Endothelial cell of umbilical vein (primary cell): ENCODE measurements at regions not wholly inside any gene's neighbourhood (a gene's known extent, or its start where the extent isn't known, plus 50 kb on each side); places are given as distances from the start of the nearest gene placed in this dataset.

ENCODE experiments used
- BruUV-seq: library from RNA; stranded (reverse); fragments of 400-500 nt; replicated peaks from 2 replicates; lab custom pipeline; 2021; lab: Mats Ljungman, UMichigan
- CTCF ChIA-PET: fragments of 300-600, 350-600 bp; sonication (Branson Sonifier 250); formaldehyde crosslinking; loops from one replicate; lab custom pipeline; 2021; ENCODE audit warnings: antibody characterized with exemption, inconsistent platforms; lab: Charles Lee
- POLR2A ChIA-PET: fragments of 300-600, 350-600 bp; sonication (Branson Sonifier 250); formaldehyde crosslinking; loops from one replicate; lab custom pipeline; 2021; ENCODE audit warnings: antibody characterized with exemption, inconsistent platforms; lab: Charles Lee
- DNase-seq: peaks from one replicate; pipeline ENCODE4 v3.0.0-alpha.2; 2011; ENCODE audit warnings: low read depth, low spot score
- FAIRE-seq: peaks from 2 replicates; lab custom pipeline; 2011; peaks lifted over from hg19 to GRCh38; lab: Jason Lieb, UNC
- H2AFZ ChIP-seq: 2 replicates; pipeline ENCODE4 v1.6.0; 2012; ENCODE audit warnings: low read depth, low read length, control low read depth, inconsistent platforms
- H3K27ac ChIP-seq: 2 replicates; pipeline ENCODE4 v1.5.1; 2011; ENCODE audit warnings: low read depth, mild to moderate bottlenecking, control low read depth, low read length, moderate library complexity; ENCODE audit not compliant: insufficient read depth
- H3K27me3 ChIP-seq, 2 experiments: 2 replicates each; pipeline versions ENCODE4 v1.6.0 to v1.6.1; 2011; ENCODE audit warnings: low read length in 2 of 2, mixed read lengths in 1 of 2; ENCODE audit not compliant: control insufficient read depth in 2 of 2, insufficient read depth in 2 of 2
- H3K36me3 ChIP-seq, 2 experiments: 2 replicates in 1 of 2; 3 replicates in 1 of 2; pipeline ENCODE4 v1.5.1; 2011; ENCODE audit warnings: low read length in 2 of 2, mild to moderate bottlenecking in 1 of 2, moderate library complexity in 1 of 2; ENCODE audit not compliant: control insufficient read depth in 2 of 2, insufficient read depth in 2 of 2; ENCODE audit errors: extremely low read depth in 1 of 2
- H3K4me1 ChIP-seq: 3 replicates; pipeline ENCODE4 v1.5.1; 2011; ENCODE audit warnings: mild to moderate bottlenecking, low read length; ENCODE audit not compliant: control insufficient read depth, insufficient read depth; ENCODE audit errors: extremely low read depth
- H3K4me2 ChIP-seq: 2 replicates; pipeline ENCODE4 v1.6.1; 2011; ENCODE audit warnings: low read length, control low read depth, mixed read lengths; ENCODE audit not compliant: insufficient read depth
- H3K4me3 ChIP-seq, 3 experiments: fragments of 200-600 bp in 1 of 3; sonication (generic), shearing (Covaris generic) in 1 of 3; replicated peaks in 1 of 3; 2 replicates each; pipeline ENCODE4 v1.5.1; 2011 to 2016; ENCODE audit warnings: control low read depth in 3 of 3, low read length in 3 of 3, mild to moderate bottlenecking in 2 of 3, inconsistent platforms in 1 of 3, low read depth in 1 of 3, moderate library complexity in 1 of 3; ENCODE audit not compliant: insufficient read depth in 1 of 3
- H3K79me2 ChIP-seq: 2 replicates; pipeline ENCODE4 v1.6.0; 2012; ENCODE audit warnings: low read length, inconsistent platforms; ENCODE audit not compliant: control insufficient read depth, insufficient read depth
- H3K9ac ChIP-seq: replicated peaks from 2 replicates; pipeline ENCODE3; 2011; ENCODE audit warnings: low read length, control low read depth; ENCODE audit not compliant: insufficient read depth; ENCODE audit errors: extremely low read depth
- H3K9me1 ChIP-seq: replicated peaks from 3 replicates; pipeline ENCODE4 v1.6.0; 2011; ENCODE audit warnings: mild to moderate bottlenecking, low read length; ENCODE audit not compliant: control insufficient read depth, insufficient read depth; ENCODE audit errors: extremely low read depth
- H3K9me3 ChIP-seq: replicated peaks from 2 replicates; pipeline ENCODE4 v1.5.1; 2012; ENCODE audit warnings: low read length, inconsistent platforms; ENCODE audit not compliant: control insufficient read depth, insufficient read depth
- H4K20me1 ChIP-seq: replicated peaks from 2 replicates; pipeline ENCODE3; 2011; ENCODE audit warnings: mild to moderate bottlenecking, low read length; ENCODE audit not compliant: control insufficient read depth, insufficient read depth; ENCODE audit errors: extremely low read depth
- CTCF ChIP-seq, 2 donors: IDR thresholded peaks; 1 replicate in 1 of 2; 2 replicates in 1 of 2; pipeline ENCODE4 v1.5.1; 2011; ENCODE audit warnings: low read length in 2 of 2, mild to moderate bottlenecking in 2 of 2, moderate library complexity in 2 of 2, control low read depth in 1 of 2, inconsistent platforms in 1 of 2, low read depth in 1 of 2; ENCODE audit not compliant: insufficient read depth in 1 of 2; ENCODE audit errors: extremely low read depth in 1 of 2
- EZH2 ChIP-seq: IDR thresholded peaks from 2 replicates; pipeline ENCODE4 v1.6.1; 2012; ENCODE audit warnings: borderline replicate concordance, low read depth, mild to moderate bottlenecking, moderate library complexity, low read length, inconsistent platforms; ENCODE audit not compliant: severe bottlenecking
- FOS ChIP-seq: IDR thresholded peaks from 2 replicates; pipeline ENCODE4 v1.6.1; 2011; ENCODE audit warnings: mild to moderate bottlenecking, low read length, moderate library complexity, borderline replicate concordance; ENCODE audit not compliant: insufficient read depth
- GATA2 ChIP-seq: IDR thresholded peaks from 2 replicates; pipeline ENCODE4 v1.7.0; 2011; ENCODE audit warnings: low read depth, mild to moderate bottlenecking, moderate library complexity, mixed read lengths, low read length; ENCODE audit not compliant: insufficient read length, insufficient read depth
- JUN ChIP-seq: IDR thresholded peaks from 2 replicates; pipeline ENCODE4 v1.6.1; 2011; ENCODE audit warnings: borderline replicate concordance, low read depth; ENCODE audit not compliant: insufficient read length, insufficient read depth
- POLR2A ChIP-seq: IDR thresholded peaks from 2 replicates; pipeline ENCODE4 v1.6.1; 2012; ENCODE audit warnings: low read depth, mild to moderate bottlenecking, control low read depth, low read length
- POLR2AphosphoS5 ChIP-seq: IDR thresholded peaks from 2 replicates; pipeline ENCODE4 v1.6.1; 2012; ENCODE audit warnings: low read depth, mild to moderate bottlenecking, control low read depth, low read length, moderate library complexity; ENCODE audit not compliant: insufficient read depth
- dilution Hi-C: fragments of 300-500 bp; cut with MboI; formaldehyde crosslinking; loops from one replicate; pipeline ENCODE4 v1.15.0; 2019; ENCODE audit warnings: low sequenced_read_pairs; ENCODE audit not compliant: extremely low pct_ligation_motif_present
- intact Hi-C: fragments of 100-400 bp; cut with micrococcal nuclease; formaldehyde crosslinking; loops from one replicate; pipeline ENCODE4 v1.10.0; 2022

DNA sequence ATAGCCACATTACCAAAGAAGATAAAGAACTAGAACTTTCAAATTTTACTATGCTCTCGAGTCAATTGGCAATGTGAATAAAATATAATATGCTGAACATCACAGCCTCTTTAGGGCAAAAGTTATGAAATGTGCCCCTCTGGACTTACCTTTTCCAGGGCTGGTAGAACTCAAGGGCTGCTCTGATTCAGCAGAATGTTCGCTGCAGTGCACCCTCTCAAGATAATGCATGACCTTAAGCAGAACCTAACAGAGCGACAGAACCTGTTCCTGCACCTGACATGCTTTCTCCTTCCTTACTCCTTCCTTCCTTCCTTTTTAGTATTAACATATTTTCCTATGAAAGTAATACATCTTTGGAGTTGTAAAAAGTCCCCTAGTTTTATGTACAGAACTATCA is 65.4 kb upstream of the STXBP5 start:
- TF ChIP-seq GATA2 (no peak), POLR2A (no peak), POLR2AphosphoS5 (no peak), FOS (no peak), JUN (no peak), CTCF (IDR thresholded peaks at IDR 0.05; ENCODE audit: extremely low read depth in 1 of 2, insufficient read depth in 1 of 2, low read depth in 1 of 2, low read length in 2 of 2) (no peak), EZH2 (no peak)
- no peaks in the 10 kb centered on the region for H4K20me1 ChIP-seq
- no peaks in the 10 kb centered on the region for H3K9me1 ChIP-seq
- POLR2A ChIA-PET = no interaction called here
- H3K4me2 ChIP-seq = no peak overlapping the region
- no peaks in the 10 kb centered on the region for H3K36me3 ChIP-seq
- H3K4me1 ChIP-seq = no peaks in the 10 kb centered on the region
- DNase-seq (no peak), FAIRE-seq (no peak)
- H3K27ac ChIP-seq = no peak overlapping the region
- no TSS peak for BruUV-seq
- no peak overlapping the region for H2AFZ ChIP-seq
- dilution Hi-C loops (no loop called here), intact Hi-C loops (no loop called here)
- no peaks in the 10 kb centered on the region for H3K27me3 ChIP-seq
- no peaks in the 10 kb centered on the region for H3K79me2 ChIP-seq
- CTCF ChIA-PET = no interaction called here
- H3K4me3 ChIP-seq = no peak overlapping the region
- H3K9me3 ChIP-seq = no peaks in the 10 kb centered on the region
- H3K9ac ChIP-seq = no peak overlapping the region
